SK-N-SH treated with all-trans-retinoic acid at 6 μM for 48 hours (cell line): ENCODE measurements at regions not wholly inside any gene's neighbourhood (a gene's known extent, or its start where the extent isn't known, plus 50 kb on each side); places are given as distances from the start of the nearest gene placed in this dataset.

Source experiments
- ARNTL ChIP-seq: fragments of 450-650 bp; formaldehyde crosslinking; IDR thresholded peaks from 2 replicates; pipeline ENCODE4 v1.5.0; 2020; ENCODE audit warnings: low read depth, mild to moderate bottlenecking, moderate library complexity, borderline replicate concordance
- GLIS3 ChIP-seq: fragments of 250-450 bp; sonication (Bioruptor Pico); IDR thresholded peaks from 2 replicates; pipeline ENCODE4 v1.5.0; 2020; ENCODE audit warnings: mild to moderate bottlenecking, moderate library complexity
- OSR1 ChIP-seq: fragments of 250-450 bp; sonication (Bioruptor Pico); IDR thresholded peaks from 2 replicates; pipeline ENCODE4 v1.8.0; 2022; ENCODE audit warnings: moderate library complexity, mild to moderate bottlenecking, inconsistent platforms
- POU6F1 ChIP-seq: fragments of 250-450 bp; sonication (Bioruptor Pico); IDR thresholded peaks from 2 replicates; pipeline ENCODE4 v1.8.0; 2021; ENCODE audit warnings: low read depth, mild to moderate bottlenecking, moderate library complexity, borderline replicate concordance
- RARB ChIP-seq: fragments of 250-450 bp; sonication (Bioruptor Pico); IDR thresholded peaks from 2 replicates; pipeline ENCODE4 v1.8.0; 2021; ENCODE audit warnings: mild to moderate bottlenecking, moderate library complexity
- TCF4 ChIP-seq: fragments of 250-450 bp; sonication (Bioruptor Pico); IDR thresholded peaks from 2 replicates; pipeline ENCODE4 v1.8.0; 2021; ENCODE audit warnings: mild to moderate bottlenecking, moderate library complexity, borderline replicate concordance
- ZFP3 ChIP-seq: fragments of 250-450 bp; sonication (Bioruptor Pico); IDR thresholded peaks from 2 replicates; pipeline ENCODE4 v1.5.0; 2020; ENCODE audit warnings: mild to moderate bottlenecking, moderate library complexity
- ZFP30 ChIP-seq: fragments of 450-650 bp; formaldehyde crosslinking; IDR thresholded peaks from 2 replicates; pipeline ENCODE4 v1.5.0; 2022; ENCODE audit warnings: mild to moderate bottlenecking, moderate library complexity
- TF ChIP-seq, protein P1 (sequence below): fragments of 250-450 bp; sonication (Bioruptor Pico); IDR thresholded peaks from 2 replicates; pipeline ENCODE4 v1.8.0; 2020; ENCODE audit warnings: mild to moderate bottlenecking, moderate library complexity, borderline replicate concordance
- TF ChIP-seq, protein P2 (sequence below): fragments of 250-450 bp; sonication (Bioruptor Pico); IDR thresholded peaks from 2 replicates; pipeline ENCODE4 v1.5.1; 2020; ENCODE audit warnings: low read depth, mild to moderate bottlenecking, moderate library complexity

DNA sequence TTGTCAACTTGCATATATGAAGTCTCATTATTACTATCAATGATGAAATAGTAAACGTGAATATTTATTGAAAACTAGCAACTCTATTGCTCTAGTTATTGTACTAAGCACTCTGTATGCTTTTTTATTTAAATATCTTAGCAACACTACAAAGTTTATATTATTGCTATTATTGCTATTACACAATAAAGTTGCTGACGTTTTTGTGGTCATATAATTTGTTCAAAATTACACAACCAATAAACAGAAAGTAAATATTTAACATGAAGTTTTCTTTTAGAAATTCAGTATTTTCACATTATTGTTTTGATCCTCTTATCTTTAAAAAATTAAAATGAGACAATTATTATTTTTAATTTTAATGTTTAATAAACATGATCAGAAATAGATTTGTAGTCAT, 1521.1 kb upstream of the PCDH7 start:
- TF ChIP-seq, protein P1, sequence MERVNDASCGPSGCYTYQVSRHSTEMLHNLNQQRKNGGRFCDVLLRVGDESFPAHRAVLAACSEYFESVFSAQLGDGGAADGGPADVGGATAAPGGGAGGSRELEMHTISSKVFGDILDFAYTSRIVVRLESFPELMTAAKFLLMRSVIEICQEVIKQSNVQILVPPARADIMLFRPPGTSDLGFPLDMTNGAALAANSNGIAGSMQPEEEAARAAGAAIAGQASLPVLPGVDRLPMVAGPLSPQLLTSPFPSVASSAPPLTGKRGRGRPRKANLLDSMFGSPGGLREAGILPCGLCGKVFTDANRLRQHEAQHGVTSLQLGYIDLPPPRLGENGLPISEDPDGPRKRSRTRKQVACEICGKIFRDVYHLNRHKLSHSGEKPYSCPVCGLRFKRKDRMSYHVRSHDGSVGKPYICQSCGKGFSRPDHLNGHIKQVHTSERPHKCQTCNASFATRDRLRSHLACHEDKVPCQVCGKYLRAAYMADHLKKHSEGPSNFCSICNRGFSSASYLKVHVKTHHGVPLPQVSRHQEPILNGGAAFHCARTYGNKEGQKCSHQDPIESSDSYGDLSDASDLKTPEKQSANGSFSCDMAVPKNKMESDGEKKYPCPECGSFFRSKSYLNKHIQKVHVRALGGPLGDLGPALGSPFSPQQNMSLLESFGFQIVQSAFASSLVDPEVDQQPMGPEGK (CRISPR knock-in tag): no peak
- TF ChIP-seq OSR1 (CRISPR knock-in tag) (no peak), GLIS3 (no peak), POU6F1 (CRISPR knock-in tag) (no peak), ZFP30 (CRISPR knock-in tag) (no peak), ARNTL (no peak), RARB (no peak), ZFP3 (CRISPR knock-in tag) (no peak), TCF4 (CRISPR knock-in tag) (no peak)
- TF ChIP-seq, protein P2, sequence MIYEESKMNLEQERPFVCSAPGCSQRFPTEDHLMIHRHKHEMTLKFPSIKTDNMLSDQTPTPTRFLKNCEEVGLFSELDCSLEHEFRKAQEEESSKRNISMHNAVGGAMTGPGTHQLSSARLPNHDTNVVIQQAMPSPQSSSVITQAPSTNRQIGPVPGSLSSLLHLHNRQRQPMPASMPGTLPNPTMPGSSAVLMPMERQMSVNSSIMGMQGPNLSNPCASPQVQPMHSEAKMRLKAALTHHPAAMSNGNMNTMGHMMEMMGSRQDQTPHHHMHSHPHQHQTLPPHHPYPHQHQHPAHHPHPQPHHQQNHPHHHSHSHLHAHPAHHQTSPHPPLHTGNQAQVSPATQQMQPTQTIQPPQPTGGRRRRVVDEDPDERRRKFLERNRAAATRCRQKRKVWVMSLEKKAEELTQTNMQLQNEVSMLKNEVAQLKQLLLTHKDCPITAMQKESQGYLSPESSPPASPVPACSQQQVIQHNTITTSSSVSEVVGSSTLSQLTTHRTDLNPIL: no peak
